Thymus (tissue), 11 donors: ENCODE measurements at regions not wholly inside any gene's neighbourhood (a gene's known extent, or its start where the extent isn't known, plus 50 kb on each side); places are given as distances from the start of the nearest gene placed in this dataset.

ENCODE experiments used
- DNase-seq, 9 donors: peaks; one replicate each; pipeline ENCODE4 v3.0.0-alpha.2; 2013; ENCODE audit warnings: low spot score in 9 of 9, low read depth in 6 of 9, missing footprints in 1 of 9
- H3K27ac ChIP-seq, 2 donors: one replicate each; pipeline ENCODE4 v1.5.1; 2013; ENCODE audit warnings: control low read depth in 1 of 2, low read depth in 1 of 2, low read length in 1 of 2, mild to moderate bottlenecking in 1 of 2, moderate library complexity in 1 of 2
- H3K27me3 ChIP-seq, 2 donors: one replicate each; pipeline ENCODE4 v1.5.1; 2013; ENCODE audit warnings: low read length in 1 of 2; ENCODE audit not compliant: control insufficient read depth in 2 of 2, insufficient read depth in 1 of 2
- H3K36me3 ChIP-seq, 2 donors: one replicate each; pipeline ENCODE4 v1.5.1; 2013; ENCODE audit warnings: low read length in 1 of 2, mild to moderate bottlenecking in 1 of 2, moderate library complexity in 1 of 2; ENCODE audit not compliant: control insufficient read depth in 2 of 2, insufficient read depth in 2 of 2
- H3K4me1 ChIP-seq, 2 donors: one replicate each; pipeline ENCODE4 v1.5.1; 2013; ENCODE audit warnings: low read length in 2 of 2; ENCODE audit not compliant: control insufficient read depth in 2 of 2, insufficient read depth in 2 of 2
- H3K4me3 ChIP-seq, 2 donors: one replicate each; pipeline ENCODE4 v1.5.1; 2013; ENCODE audit warnings: low read length in 2 of 2, control low read depth in 1 of 2, mild to moderate bottlenecking in 1 of 2
- H3K9me3 ChIP-seq, 2 donors: one replicate each; pipeline ENCODE4 v1.5.1; 2013; ENCODE audit warnings: low read length in 1 of 2, mild to moderate bottlenecking in 1 of 2; ENCODE audit not compliant: control insufficient read depth in 2 of 2, insufficient read depth in 1 of 2
- WGBS: extraction: QIAGEN DNeasy Blood & Tissue Kit; methylation state at CpG from one replicate; pipeline ENCODE4 v1.1.7; 2013; 5-methylcytosine and 5-hydroxymethylcytosine counted together
- donor health status: healthy.

- 93% methylated on average over 4 of the region's 4 CpGs for WGBS
Observed at GRCh38 chr4:111720866-111721265, 424.4 kb upstream of the FAM241A start.

GRCh38 chr4:111722213-111722720 lies 423.0 kb upstream of the FAM241A start:
- no peak overlapping the region for H3K4me3 ChIP-seq
- no peak overlapping the region for H3K27ac ChIP-seq
- DNase-seq = no peak
- WGBS = 93% methylated on average over 2 of the region's 2 CpGs
- no peaks in the 10 kb centered on the region for H3K36me3 ChIP-seq
- no peaks in the 10 kb centered on the region for H3K27me3 ChIP-seq
- no peaks in the 10 kb centered on the region for H3K4me1 ChIP-seq
- no peaks in the 10 kb centered on the region for H3K9me3 ChIP-seq

More at GRCh38 chr4:111720866-111721265, 424.4 kb upstream of the FAM241A start:
- Histone ChIP-seq H3K27me3 (no peaks in the 10 kb centered on the region), H3K27ac (no peak overlapping the region), H3K36me3 (no peaks in the 10 kb centered on the region), H3K4me1 (no peaks in the 10 kb centered on the region), H3K9me3 (no peaks in the 10 kb centered on the region), H3K4me3 (no peak overlapping the region)
- DNase-seq = no peak

- DNase-seq = no peak
- no peak overlapping the region for H3K4me3 ChIP-seq
- no peaks in the 10 kb centered on the region for H3K9me3 ChIP-seq
- 72% methylated on average over 3 of the region's 3 CpGs for WGBS
- H3K4me1 ChIP-seq = no peaks in the 10 kb centered on the region
- no peaks in the 10 kb centered on the region for H3K27me3 ChIP-seq
- no peak overlapping the region for H3K27ac ChIP-seq
- no peaks in the 10 kb centered on the region for H3K36me3 ChIP-seq
Observed at GRCh38 chr4:111736516-111736915, 408.7 kb upstream of the FAM241A start.

GRCh38 chr4:111744847-111745246 lies 400.4 kb upstream of the FAM241A start:
- H3K4me3 ChIP-seq = no peak overlapping the region
- no peaks in the 10 kb centered on the region for H3K9me3 ChIP-seq
- H3K4me1 ChIP-seq = no peaks in the 10 kb centered on the region
- no peaks in the 10 kb centered on the region for H3K27me3 ChIP-seq
- no peak overlapping the region for H3K27ac ChIP-seq
- H3K36me3 ChIP-seq = no peaks in the 10 kb centered on the region
- WGBS = 92% methylated on average over 3 of the region's 3 CpGs
- no peak for DNase-seq

GRCh38 chr4:111748157-111748556 lies 397.1 kb upstream of the FAM241A start:
- H3K4me3 ChIP-seq = no peak overlapping the region
- H3K9me3 ChIP-seq = no peaks in the 10 kb centered on the region
- H3K36me3 ChIP-seq = no peaks in the 10 kb centered on the region
- 49% methylated on average over 3 of the region's 3 CpGs for whole genome bisulfite sequencing
- no peak for DNase-seq
- H3K27ac ChIP-seq = no peak overlapping the region
- H3K4me1 ChIP-seq = no peaks in the 10 kb centered on the region
- H3K27me3 ChIP-seq = no peaks in the 10 kb centered on the region

- Histone ChIP-seq H3K9me3 (no peaks in the 10 kb centered on the region), H3K4me1 (no peaks in the 10 kb centered on the region), H3K4me3 (no peak overlapping the region), H3K36me3 (no peaks in the 10 kb centered on the region), H3K27me3 (no peaks in the 10 kb centered on the region), H3K27ac (no peak overlapping the region)
- no peak for DNase-seq
- 90% methylated on average over 1 of the region's 1 CpG for WGBS
Observed at GRCh38 chr4:111754003-111754402, 391.3 kb upstream of the FAM241A start.

GRCh38 chr4:111755571-111755970 lies 389.7 kb upstream of the FAM241A start:
- no peak overlapping the region for H3K27ac ChIP-seq
- no peaks in the 10 kb centered on the region for H3K4me1 ChIP-seq
- no peak for DNase-seq
- H3K4me3 ChIP-seq = no peak overlapping the region
- H3K9me3 ChIP-seq = no peaks in the 10 kb centered on the region
- WGBS = 94% methylated on average over 10 of the region's 10 CpGs
- H3K27me3 ChIP-seq = no peaks in the 10 kb centered on the region
- H3K36me3 ChIP-seq = no peaks in the 10 kb centered on the region

GRCh38 chr4:111761531-111761930 lies 383.7 kb upstream of the FAM241A start:
- DNase-seq = no peak
- H3K4me3 ChIP-seq = no peak overlapping the region
- no peaks in the 10 kb centered on the region for H3K27me3 ChIP-seq
- H3K4me1 ChIP-seq = no peaks in the 10 kb centered on the region
- no peaks in the 10 kb centered on the region for H3K36me3 ChIP-seq
- H3K9me3 ChIP-seq = no peaks in the 10 kb centered on the region
- WGBS = 35% methylated on average over 4 of the region's 4 CpGs
- no peak overlapping the region for H3K27ac ChIP-seq

- Histone ChIP-seq H3K36me3 (no peaks in the 10 kb centered on the region), H3K27ac (no peak overlapping the region), H3K9me3 (no peaks in the 10 kb centered on the region), H3K27me3 (no peaks in the 10 kb centered on the region), H3K4me3 (no peak overlapping the region), H3K4me1 (no peaks in the 10 kb centered on the region)
- DNase-seq = no peak
- WGBS = 75% methylated on average over 8 of the region's 8 CpGs
Observed at GRCh38 chr4:111770514-111770913, 374.7 kb upstream of the FAM241A start.

GRCh38 chr4:111773858-111774257 lies 371.4 kb upstream of the FAM241A start:
- 89% methylated on average over 3 of the region's 3 CpGs for WGBS
- no peaks in the 10 kb centered on the region for H3K27me3 ChIP-seq
- no peak for DNase-seq

More at GRCh38 chr4:111773858-111774257, 371.4 kb upstream of the FAM241A start:
- Histone ChIP-seq H3K27ac (no peak overlapping the region), H3K4me3 (no peak overlapping the region), H3K9me3 (no peaks in the 10 kb centered on the region), H3K4me1 (no peaks in the 10 kb centered on the region), H3K36me3 (no peaks in the 10 kb centered on the region)
